ENCODE measurements at regions not wholly inside any gene's neighbourhood (a gene's known extent, or its start where the extent isn't known, plus 50 kb on each side); places are given as distances from the start of the nearest gene placed in this dataset.

- H3K27me3 Mint-ChIP-seq = no peaks in the 10 kb centered on the region
- no peaks in the 10 kb centered on the region for H3K9me3 Mint-ChIP-seq
- no peaks in the 10 kb centered on the region for H3K4me1 Mint-ChIP-seq
- DNase-seq = no peak
- no peaks in the 10 kb centered on the region for H3K36me3 Mint-ChIP-seq
- CTCF ChIA-PET = interaction anchor here (0.7 kb wide), 1 partner anchor 1135 kb away, joined by 3 read pairs; no protein-coding TSS in a partner anchor
- H3K27ac Mint-ChIP-seq = no peak overlapping the region
- no peak overlapping the region for H3K4me3 Mint-ChIP-seq
Measured at GRCh38 chr9:81532251-81532650, 157.1 kb downstream of the TLE1 start.

- Mint-ChIP-seq H3K9me3 (no peaks in the 10 kb centered on the region), H3K36me3 (no peaks in the 10 kb centered on the region), H3K4me3 (no peak overlapping the region), H3K4me1 (no peaks in the 10 kb centered on the region), H3K27ac (no peak overlapping the region), H3K27me3 (no peaks in the 10 kb centered on the region)
- CTCF ChIA-PET = interaction anchor here (0.7 kb wide), 1 partner anchor 1134 kb away, joined by 3 read pairs; no protein-coding TSS in a partner anchor
- no peak for DNase-seq
Measured at GRCh38 chr9:81531511-81531910, 157.8 kb downstream of the TLE1 start.

GRCh38 chr9:81530846-81531245 is 158.5 kb downstream of the TLE1 start:
- Mint-ChIP-seq H3K4me3 (no peak overlapping the region), H3K27me3 (no peaks in the 10 kb centered on the region), H3K27ac (no peak overlapping the region), H3K36me3 (no peaks in the 10 kb centered on the region), H3K9me3 (no peaks in the 10 kb centered on the region), H3K4me1 (no peaks in the 10 kb centered on the region)
- DNase-seq = no peak
- CTCF ChIA-PET = no interaction called here

- Mint-ChIP-seq H3K36me3 (no peaks in the 10 kb centered on the region), H3K27me3 (no peaks in the 10 kb centered on the region), H3K4me3 (no peak overlapping the region), H3K4me1 (no peaks in the 10 kb centered on the region), H3K27ac (no peak overlapping the region), H3K9me3 (no peaks in the 10 kb centered on the region)
- CTCF ChIA-PET = no interaction called here
- no peak for DNase-seq
Measured at GRCh38 chr9:81530310-81530810, 159.0 kb downstream of the TLE1 start.

GRCh38 chr9:81529556-81530193 is 159.7 kb downstream of the TLE1 start:
- no peaks in the 10 kb centered on the region for H3K36me3 Mint-ChIP-seq

GRCh38 chr9:81526587-81526986 is 162.8 kb downstream of the TLE1 start:
- DNase-seq = no peak
- H3K36me3 Mint-ChIP-seq = no peaks in the 10 kb centered on the region
- H3K27me3 Mint-ChIP-seq = no peaks in the 10 kb centered on the region
- H3K4me1 Mint-ChIP-seq = no peaks in the 10 kb centered on the region
- no peak overlapping the region for H3K4me3 Mint-ChIP-seq
- peaks cover 2% of the 10 kb centered on the region for H3K9me3 Mint-ChIP-seq
- no peak overlapping the region for H3K27ac Mint-ChIP-seq
- CTCF ChIA-PET = no interaction called here

More at GRCh38 chr9:81529556-81530193, 159.7 kb downstream of the TLE1 start:
- Mint-ChIP-seq H3K4me1 (no peaks in the 10 kb centered on the region), H3K27ac (no peak overlapping the region), H3K27me3 (no peaks in the 10 kb centered on the region), H3K4me3 (no peak overlapping the region), H3K9me3 (no peaks in the 10 kb centered on the region)
- CTCF ChIA-PET = no interaction called here
- no peak for DNase-seq

GRCh38 chr9:81522716-81523551 is 166.4 kb downstream of the TLE1 start:
- Mint-ChIP-seq H3K9me3 (peaks cover 2% of the 10 kb centered on the region), H3K4me1 (no peaks in the 10 kb centered on the region), H3K4me3 (no peak overlapping the region), H3K27me3 (no peaks in the 10 kb centered on the region), H3K36me3 (no peaks in the 10 kb centered on the region), H3K27ac (no peak overlapping the region)
- CTCF ChIA-PET = interaction anchor here (1.2 kb wide), 1 partner anchor 29 kb away, joined by 3 read pairs; no protein-coding TSS in a partner anchor
- DNase-seq = no peak

GRCh38 chr9:81521892-81522291 is 167.5 kb downstream of the TLE1 start:
- H3K27ac Mint-ChIP-seq = no peak overlapping the region
- CTCF ChIA-PET = no interaction called here
- H3K9me3 Mint-ChIP-seq = peaks cover 2% of the 10 kb centered on the region
- no peaks in the 10 kb centered on the region for H3K4me1 Mint-ChIP-seq
- no peak for DNase-seq
- no peaks in the 10 kb centered on the region for H3K36me3 Mint-ChIP-seq
- H3K4me3 Mint-ChIP-seq = no peak overlapping the region
- H3K27me3 Mint-ChIP-seq = no peaks in the 10 kb centered on the region

GRCh38 chr9:81519816-81520495 is 169.4 kb downstream of the TLE1 start:
- DNase-seq = no peak

GRCh38 chr9:81517954-81518353 is 171.4 kb downstream of the TLE1 start:
- Mint-ChIP-seq H3K27me3 (no peaks in the 10 kb centered on the region), H3K9me3 (no peaks in the 10 kb centered on the region), H3K36me3 (no peaks in the 10 kb centered on the region), H3K4me1 (no peaks in the 10 kb centered on the region), H3K4me3 (no peak overlapping the region), H3K27ac (no peak overlapping the region)
- CTCF ChIA-PET = no interaction called here
- no peak for DNase-seq

More at GRCh38 chr9:81519816-81520495, 169.4 kb downstream of the TLE1 start:
- Mint-ChIP-seq H3K9me3 (peaks cover 2% of the 10 kb centered on the region), H3K4me1 (no peaks in the 10 kb centered on the region), H3K27me3 (no peaks in the 10 kb centered on the region), H3K4me3 (no peak overlapping the region), H3K27ac (no peak overlapping the region), H3K36me3 (no peaks in the 10 kb centered on the region)
- CTCF ChIA-PET = interaction anchor here (1.1 kb wide), 1 partner anchor 12 kb away, joined by 4 read pairs; no protein-coding TSS in a partner anchor

- CTCF ChIA-PET = no interaction called here
- peaks cover 7% of the 10 kb centered on the region for H3K9me3 Mint-ChIP-seq
- no peaks in the 10 kb centered on the region for H3K4me1 Mint-ChIP-seq
- H3K27me3 Mint-ChIP-seq = no peaks in the 10 kb centered on the region
- DNase-seq = no peak
- H3K27ac Mint-ChIP-seq = no peak overlapping the region
- H3K36me3 Mint-ChIP-seq = no peaks in the 10 kb centered on the region
- no peak overlapping the region for H3K4me3 Mint-ChIP-seq
Measured at GRCh38 chr9:81513059-81513458, 176.3 kb downstream of the TLE1 start.

GRCh38 chr9:81512641-81513040 is 176.7 kb downstream of the TLE1 start:
- CTCF ChIA-PET = no interaction called here
- H3K27ac Mint-ChIP-seq = no peak overlapping the region
- H3K36me3 Mint-ChIP-seq = no peaks in the 10 kb centered on the region
- no peak for DNase-seq
- H3K4me1 Mint-ChIP-seq = no peaks in the 10 kb centered on the region
- no peaks in the 10 kb centered on the region for H3K27me3 Mint-ChIP-seq
- H3K4me3 Mint-ChIP-seq = no peak overlapping the region
- peaks cover 7% of the 10 kb centered on the region for H3K9me3 Mint-ChIP-seq

- peaks cover 7% of the 10 kb centered on the region for H3K9me3 Mint-ChIP-seq
- H3K27me3 Mint-ChIP-seq = no peaks in the 10 kb centered on the region
- H3K4me3 Mint-ChIP-seq = no peak overlapping the region
- CTCF ChIA-PET = interaction anchor here (0.9 kb wide), 1 partner anchor 11 kb away, joined by 4 read pairs; no protein-coding TSS in a partner anchor
- H3K27ac Mint-ChIP-seq = no peak overlapping the region
- DNase-seq = no peak
- H3K4me1 Mint-ChIP-seq = no peaks in the 10 kb centered on the region
- no peaks in the 10 kb centered on the region for H3K36me3 Mint-ChIP-seq
Measured at GRCh38 chr9:81508476-81508875, 180.9 kb downstream of the TLE1 start.
